H1 (cell line): ENCODE measurements at regions not wholly inside any gene's neighbourhood (a gene's known extent, or its start where the extent isn't known, plus 50 kb on each side); places are given as distances from the start of the nearest gene placed in this dataset.

ENCODE experiments used
- SP1 ChIP-seq: IDR thresholded peaks from 2 replicates; pipeline ENCODE4 v1.6.1; 2011; ENCODE audit warnings: low read depth, low read length
- TF ChIP-seq, protein P1 (sequence below): IDR thresholded peaks from 2 replicates; pipeline ENCODE4 v1.6.1; 2012; ENCODE audit warnings: inconsistent platforms

DNA sequence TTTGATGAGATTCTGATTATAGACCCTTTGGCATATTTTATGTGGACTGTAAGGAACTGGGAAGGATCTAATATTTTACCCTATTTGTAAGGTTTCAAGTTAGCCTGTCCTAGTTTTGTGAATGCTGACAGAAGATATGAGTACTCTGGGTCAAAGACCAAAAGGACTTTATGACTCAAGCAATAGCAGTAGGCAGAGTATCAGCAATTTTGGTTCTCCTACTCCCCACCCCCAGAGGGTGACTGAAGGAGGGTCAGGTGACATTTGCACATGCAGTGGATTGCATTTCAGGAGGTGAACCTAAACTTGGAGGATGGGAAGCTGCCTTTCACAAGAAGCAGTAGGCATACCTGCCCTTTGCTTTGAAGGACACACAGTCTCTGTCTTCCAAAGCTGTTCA lies 84.0 kb upstream of the KLF6 start (continued):
- TF ChIP-seq SP1: no peak
- TF ChIP-seq, protein P1, sequence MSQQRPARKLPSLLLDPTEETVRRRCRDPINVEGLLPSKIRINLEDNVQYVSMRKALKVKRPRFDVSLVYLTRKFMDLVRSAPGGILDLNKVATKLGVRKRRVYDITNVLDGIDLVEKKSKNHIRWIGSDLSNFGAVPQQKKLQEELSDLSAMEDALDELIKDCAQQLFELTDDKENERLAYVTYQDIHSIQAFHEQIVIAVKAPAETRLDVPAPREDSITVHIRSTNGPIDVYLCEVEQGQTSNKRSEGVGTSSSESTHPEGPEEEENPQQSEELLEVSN: no peak
